ENCODE measurements at regions not wholly inside any gene's neighbourhood (a gene's known extent, or its start where the extent isn't known, plus 50 kb on each side); places are given as distances from the start of the nearest gene placed in this dataset.
"Not testable (repeated sequence)": the region's sequence is repeated elsewhere in the genome, so short reads cannot be mapped to it uniquely, and the experiment has no call there.

GRCh38 chr2:75828826-75829225 is 118.1 kb upstream of the GCFC2 start:
- H3K36me3 ChIP-seq (ENCODE audit: insufficient read depth, low read length), result no peaks in the 10 kb centered on the region; the same call in 1 of the 2 replicates
- no peak overlapping the region for H3K9ac ChIP-seq (ENCODE audit: low read depth, low read length)
- H3K4me1 ChIP-seq (ENCODE audit: insufficient read depth, low read length), result no peaks in the 10 kb centered on the region
- no peaks in the 10 kb centered on the region for H3K9me3 ChIP-seq (ENCODE audit: control insufficient read depth, insufficient read depth, low read length)

DNA sequence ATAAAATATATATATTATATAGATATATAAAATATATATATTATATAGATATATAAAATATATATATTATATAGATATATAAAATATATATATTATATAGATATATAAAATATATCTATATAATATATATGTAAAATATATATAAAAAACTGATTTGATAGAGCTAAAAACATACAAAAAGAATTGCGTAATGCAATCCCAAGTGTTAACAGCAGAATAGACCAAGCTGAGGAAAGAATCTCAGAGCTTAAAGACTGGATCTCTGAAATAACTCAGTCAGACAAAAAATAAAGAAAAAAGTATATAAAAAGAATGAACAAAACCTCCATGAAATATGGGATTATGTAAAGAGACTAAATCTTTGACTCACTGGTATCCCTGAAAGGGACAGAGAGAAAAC is 112.8 kb upstream of the GCFC2 start:
- H3K9me3 ChIP-seq (ENCODE audit: control insufficient read depth, insufficient read depth, low read length); H3K9ac ChIP-seq (ENCODE audit: low read depth, low read length); H3K4me1 ChIP-seq (ENCODE audit: insufficient read depth, low read length); H3K36me3 ChIP-seq (ENCODE audit: insufficient read depth, low read length): not testable (repeated sequence)

GRCh38 chr2:75822336-75822735 is 111.6 kb upstream of the GCFC2 start:
- H3K36me3 ChIP-seq (ENCODE audit: insufficient read depth, low read length), result no peaks in the 10 kb centered on the region
- no peaks in the 10 kb centered on the region for H3K4me1 ChIP-seq (ENCODE audit: insufficient read depth, low read length)
- no peak overlapping the region for H3K9ac ChIP-seq (ENCODE audit: low read depth, low read length)
- H3K9me3 ChIP-seq (ENCODE audit: control insufficient read depth, insufficient read depth, low read length), result no peaks in the 10 kb centered on the region

DNA sequence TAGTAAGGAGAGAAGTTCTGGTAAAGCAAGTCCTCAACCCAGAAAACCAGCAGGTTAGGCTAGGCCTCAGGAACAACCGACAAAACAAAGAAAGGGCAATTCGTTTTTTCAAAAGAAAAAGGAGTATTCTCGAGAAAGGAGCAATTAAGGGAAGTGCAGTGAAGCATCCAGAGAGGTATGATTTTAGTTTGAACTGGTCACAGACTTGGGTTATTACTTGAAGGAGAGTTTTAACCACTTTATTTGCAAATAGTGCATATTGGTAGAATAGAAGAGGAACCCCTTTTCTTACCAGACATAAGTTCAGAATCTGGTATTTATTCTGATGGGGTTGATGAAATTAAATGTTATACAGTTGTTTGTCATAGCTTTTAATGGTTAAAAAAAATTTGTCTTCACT is 110.0 kb upstream of the GCFC2 start:
- Histone ChIP-seq H3K9ac (ENCODE audit: low read depth, low read length) (no peak overlapping the region), H3K4me1 (ENCODE audit: insufficient read depth, low read length) (no peaks in the 10 kb centered on the region), H3K36me3 (ENCODE audit: insufficient read depth, low read length) (no peaks in the 10 kb centered on the region), H3K9me3 (ENCODE audit: control insufficient read depth, insufficient read depth, low read length) (no peaks in the 10 kb centered on the region)

DNA sequence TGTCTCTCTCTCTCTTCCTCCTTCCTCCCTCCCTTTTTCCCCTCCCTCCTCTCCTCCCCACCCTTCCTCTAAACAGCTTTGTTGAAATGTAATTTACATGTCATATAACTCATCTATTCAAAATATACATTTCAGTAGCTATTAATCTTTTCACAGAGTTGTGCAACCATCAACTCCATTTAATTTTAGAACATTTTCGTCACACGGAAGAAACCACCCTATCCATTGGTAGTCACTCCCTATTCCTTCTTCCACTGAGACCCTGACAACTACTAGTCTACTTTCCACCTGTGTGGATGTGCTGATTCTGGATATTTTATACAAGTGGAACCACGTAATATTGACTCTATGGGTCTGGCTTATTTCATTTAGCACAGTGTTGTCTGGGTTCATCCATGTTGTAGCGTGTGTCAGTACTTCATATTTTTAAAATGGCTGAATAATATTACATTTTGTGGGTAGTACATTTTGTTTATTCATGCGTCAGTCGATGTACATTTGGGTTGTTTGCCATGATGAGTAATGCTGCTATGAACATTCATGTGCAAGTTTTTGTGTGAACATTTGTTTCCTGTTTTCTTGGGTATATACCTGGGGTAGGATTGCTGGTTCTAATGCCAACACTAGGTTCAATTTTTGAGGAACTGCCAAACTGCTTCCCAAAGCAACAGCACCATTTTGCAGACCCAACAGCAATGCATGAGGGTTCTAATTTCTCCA is 100.1 kb upstream of the GCFC2 start:
- no peak overlapping the region for H3K9ac ChIP-seq (ENCODE audit: low read depth, low read length)
- no peaks in the 10 kb centered on the region for H3K4me1 ChIP-seq (ENCODE audit: insufficient read depth, low read length)
- no peaks in the 10 kb centered on the region for H3K9me3 ChIP-seq (ENCODE audit: control insufficient read depth, insufficient read depth, low read length)
- H3K36me3 ChIP-seq (ENCODE audit: insufficient read depth, low read length), result no peaks in the 10 kb centered on the region

GRCh38 chr2:75808793-75809535 is 98.2 kb upstream of the GCFC2 start:
- Histone ChIP-seq H3K36me3 (ENCODE audit: insufficient read depth, low read length) (no peaks in the 10 kb centered on the region), H3K9me3 (ENCODE audit: control insufficient read depth, insufficient read depth, low read length) (no peaks in the 10 kb centered on the region), H3K4me1 (ENCODE audit: insufficient read depth, low read length) (no peaks in the 10 kb centered on the region), H3K9ac (ENCODE audit: low read depth, low read length) (no peak overlapping the region)

- no peak overlapping the region for H3K9ac ChIP-seq (ENCODE audit: low read depth, low read length)
- no peaks in the 10 kb centered on the region for H3K4me1 ChIP-seq (ENCODE audit: insufficient read depth, low read length)
- no peaks in the 10 kb centered on the region for H3K9me3 ChIP-seq (ENCODE audit: control insufficient read depth, insufficient read depth, low read length)
- no peaks in the 10 kb centered on the region for H3K36me3 ChIP-seq (ENCODE audit: insufficient read depth, low read length)
Observed at GRCh38 chr2:75807992-75808391, 97.3 kb upstream of the GCFC2 start.

DNA sequence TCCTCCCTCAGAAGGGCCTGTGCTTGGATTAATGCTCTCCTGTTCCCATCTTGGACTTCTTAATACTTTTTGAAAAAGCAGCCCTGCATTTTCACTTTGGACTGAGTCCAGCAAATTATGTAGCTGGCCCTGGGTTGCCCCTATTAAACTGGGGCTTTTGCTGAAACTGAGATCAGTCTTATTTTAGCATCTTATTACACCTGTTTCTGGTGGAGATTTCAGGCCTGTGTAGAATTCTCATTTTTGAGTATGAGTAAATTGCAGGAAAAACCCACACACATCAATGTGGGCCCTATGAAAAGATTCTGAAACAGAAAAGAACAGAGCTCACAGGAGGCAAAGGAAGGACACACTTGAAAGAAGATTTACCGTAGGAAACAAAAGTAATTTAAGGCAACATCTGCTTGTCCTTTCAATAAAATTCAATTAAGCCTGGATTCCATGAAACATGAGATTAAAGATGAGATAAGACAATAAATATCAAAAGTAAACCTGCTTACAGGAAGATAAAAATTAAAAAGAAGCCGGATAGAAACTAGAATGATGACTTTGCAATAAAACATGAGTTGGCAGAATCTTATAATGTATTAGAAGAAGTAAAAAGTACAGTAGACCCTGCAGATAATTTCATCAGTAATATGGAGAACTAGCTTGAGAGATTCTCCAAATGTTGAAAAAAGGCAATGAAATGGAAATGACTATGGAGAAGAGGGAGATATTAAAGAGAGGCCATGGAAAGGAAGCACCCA is 90.7 kb upstream of the GCFC2 start:
- no peak overlapping the region for H3K9ac ChIP-seq (ENCODE audit: low read depth, low read length)
- no peaks in the 10 kb centered on the region for H3K36me3 ChIP-seq (ENCODE audit: insufficient read depth, low read length)
- no peaks in the 10 kb centered on the region for H3K4me1 ChIP-seq (ENCODE audit: insufficient read depth, low read length)
- H3K9me3 ChIP-seq (ENCODE audit: control insufficient read depth, insufficient read depth, low read length), result no peaks in the 10 kb centered on the region

GRCh38 chr2:75800456-75800855 is 89.7 kb upstream of the GCFC2 start:
- Histone ChIP-seq H3K36me3 (ENCODE audit: insufficient read depth, low read length) (no peaks in the 10 kb centered on the region), H3K9ac (ENCODE audit: low read depth, low read length) (no peak overlapping the region), H3K4me1 (ENCODE audit: insufficient read depth, low read length) (no peaks in the 10 kb centered on the region), H3K9me3 (ENCODE audit: control insufficient read depth, insufficient read depth, low read length) (no peaks in the 10 kb centered on the region)

- no peak overlapping the region for H3K9ac ChIP-seq (ENCODE audit: low read depth, low read length)
Observed at GRCh38 chr2:75799859-75800258, 89.1 kb upstream of the GCFC2 start.

GRCh38 chr2:75798569-75798968 is 87.9 kb upstream of the GCFC2 start:
- Histone ChIP-seq H3K36me3 (ENCODE audit: insufficient read depth, low read length) (no peaks in the 10 kb centered on the region), H3K9ac (ENCODE audit: low read depth, low read length) (no peak overlapping the region), H3K4me1 (ENCODE audit: insufficient read depth, low read length) (no peaks in the 10 kb centered on the region), H3K9me3 (ENCODE audit: control insufficient read depth, insufficient read depth, low read length) (no peaks in the 10 kb centered on the region)

More at GRCh38 chr2:75799859-75800258, 89.1 kb upstream of the GCFC2 start:
- Histone ChIP-seq H3K4me1 (ENCODE audit: insufficient read depth, low read length) (no peaks in the 10 kb centered on the region), H3K36me3 (ENCODE audit: insufficient read depth, low read length) (no peaks in the 10 kb centered on the region), H3K9me3 (ENCODE audit: control insufficient read depth, insufficient read depth, low read length) (no peaks in the 10 kb centered on the region)

GRCh38 chr2:75792996-75793395 is 82.3 kb upstream of the GCFC2 start:
- Histone ChIP-seq H3K9ac (ENCODE audit: low read depth, low read length) (no peak overlapping the region), H3K4me1 (ENCODE audit: insufficient read depth, low read length) (0 out of 2 replicates have a peak, but pooled peaks cover 2% of the 10 kb centered on the region), H3K9me3 (ENCODE audit: control insufficient read depth, insufficient read depth, low read length) (no peaks in the 10 kb centered on the region), H3K36me3 (ENCODE audit: insufficient read depth, low read length) (no peaks in the 10 kb centered on the region)

DNA sequence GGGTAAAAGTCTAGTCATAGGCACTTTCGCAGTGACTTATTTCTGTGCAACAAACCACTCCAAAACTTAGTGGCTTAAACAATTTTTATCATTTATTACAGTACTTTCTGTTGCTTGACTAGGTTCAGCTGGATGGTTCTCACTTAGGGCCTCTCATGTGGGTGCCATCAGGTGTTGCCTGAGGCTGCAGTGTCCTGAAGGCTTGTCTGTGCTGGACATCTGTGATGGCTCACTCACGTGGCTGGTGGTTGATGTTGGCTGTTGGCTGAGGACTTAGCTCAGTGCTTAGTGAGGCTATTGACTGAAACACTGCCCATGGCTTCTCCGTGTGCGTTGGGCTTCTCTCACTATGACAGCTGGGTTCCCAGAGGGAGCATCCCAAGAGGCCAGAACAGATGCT is 81.4 kb upstream of the GCFC2 start:
- H3K9me3 ChIP-seq (ENCODE audit: control insufficient read depth, insufficient read depth, low read length), result no peaks in the 10 kb centered on the region
- no peak overlapping the region for H3K9ac ChIP-seq (ENCODE audit: low read depth, low read length)
- H3K36me3 ChIP-seq (ENCODE audit: insufficient read depth, low read length), result no peaks in the 10 kb centered on the region
- 0 out of 2 replicates have a peak, but pooled peaks cover 6% of the 10 kb centered on the region for H3K4me1 ChIP-seq (ENCODE audit: insufficient read depth, low read length)

DNA sequence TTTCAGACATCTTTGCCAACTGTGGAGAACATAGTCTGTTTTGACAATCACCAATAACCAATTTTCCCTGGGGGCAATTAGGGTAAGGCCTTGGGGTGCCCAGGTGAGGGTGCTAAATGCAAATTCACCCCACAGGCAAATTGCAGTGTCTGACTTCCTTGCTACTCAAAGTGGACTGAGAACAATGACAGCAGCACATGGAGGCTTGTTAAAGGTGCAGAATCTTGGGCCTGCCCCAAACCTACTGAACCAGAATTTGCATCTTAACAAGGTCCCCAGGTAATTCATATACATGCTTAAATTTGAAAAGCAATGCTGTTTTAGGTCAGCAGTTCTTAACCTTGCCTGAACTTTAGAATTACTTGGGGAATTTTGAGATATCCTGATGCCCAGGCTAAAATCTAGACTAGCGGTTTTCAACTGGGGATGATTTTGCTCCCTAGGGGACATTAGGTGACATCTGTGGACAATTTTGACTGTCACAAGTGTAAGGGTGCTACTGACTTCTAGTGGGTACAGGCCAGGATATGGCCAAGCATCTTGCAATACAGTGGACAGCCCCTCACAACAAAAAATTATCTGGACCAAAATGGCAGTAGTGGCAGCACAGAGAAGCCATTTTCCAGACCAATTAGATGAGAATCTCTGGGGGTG is 80.2 kb upstream of the GCFC2 start:
- no peaks in the 10 kb centered on the region for H3K36me3 ChIP-seq (ENCODE audit: insufficient read depth, low read length)
- H3K9me3 ChIP-seq (ENCODE audit: control insufficient read depth, insufficient read depth, low read length), result no peaks in the 10 kb centered on the region
- no peak overlapping the region for H3K9ac ChIP-seq (ENCODE audit: low read depth, low read length)
- H3K4me1 ChIP-seq (ENCODE audit: insufficient read depth, low read length), result 0 out of 2 replicates have a peak, but pooled peaks cover 6% of the 10 kb centered on the region

Data from ES-I3 (cell line).